ENCODE measurements at regions not wholly inside any gene's neighbourhood (a gene's known extent, or its start where the extent isn't known, plus 50 kb on each side); places are given as distances from the start of the nearest gene placed in this dataset.
"Not testable (repeated sequence)": the region's sequence is repeated elsewhere in the genome, so short reads cannot be mapped to it uniquely, and the experiment has no call there.

DNA sequence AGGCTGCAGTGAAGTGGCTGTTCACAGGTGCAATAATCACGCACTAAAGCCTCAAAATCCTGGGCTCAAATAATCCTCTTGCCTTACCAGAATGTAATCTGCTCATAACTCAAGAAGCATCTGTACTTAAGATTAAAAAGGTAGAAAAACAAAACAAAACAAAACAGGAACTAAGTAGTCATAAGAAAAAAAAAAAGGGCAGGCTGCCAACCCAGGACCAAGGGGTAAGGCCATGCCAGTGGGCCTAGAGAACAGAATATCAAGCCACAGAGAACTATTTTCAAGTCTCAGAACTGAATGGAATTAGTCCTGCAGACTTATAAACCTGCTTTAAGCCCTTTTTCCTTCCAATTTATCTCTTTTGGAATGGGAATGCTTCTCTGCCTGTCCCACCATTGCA lies 64.8 kb upstream of the TBC1D3K start:
- DNase-seq = no peak

DNA sequence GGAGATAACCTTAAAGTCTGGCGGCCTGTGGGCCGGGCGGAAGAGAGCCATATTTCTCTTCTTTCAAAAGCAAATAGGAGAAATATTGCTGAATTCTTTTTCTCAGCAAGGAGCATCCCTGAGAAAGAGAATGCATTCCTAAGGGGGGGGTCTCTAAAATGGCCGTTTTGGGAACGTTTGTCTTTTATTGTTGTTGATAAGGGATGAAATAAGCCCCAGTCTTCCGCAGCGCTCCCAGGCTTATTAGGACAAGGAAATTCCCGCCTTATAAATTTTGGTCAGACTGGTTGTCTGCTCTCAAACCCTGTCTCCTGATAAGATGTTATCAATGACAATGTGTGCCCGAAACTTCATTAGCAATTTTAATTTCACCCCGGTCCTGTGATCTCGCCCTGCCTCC lies 65.8 kb upstream of the TBC1D3K start:
- DNase-seq = not testable (repeated sequence)

GRCh38 chr17:37856245-37856644 lies 68.0 kb upstream of the TBC1D3K start:
- no peak for DNase-seq

DNA sequence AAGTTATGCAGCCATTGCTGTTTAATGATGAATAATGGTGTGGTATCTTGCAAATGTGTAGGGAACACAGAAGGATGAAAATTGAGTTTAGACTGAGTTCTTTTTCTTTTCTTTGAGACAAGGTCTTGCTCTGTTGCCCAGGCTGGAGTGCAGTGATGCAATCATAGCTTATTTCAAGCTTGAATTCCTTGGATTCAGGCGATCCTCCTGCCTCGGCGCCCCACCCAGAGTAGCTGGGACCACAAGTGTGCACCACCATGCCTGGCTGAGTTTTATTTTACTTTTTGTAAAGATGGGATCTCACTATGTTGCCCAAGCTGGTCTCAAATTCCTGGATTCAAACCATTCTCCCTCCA lies 74.6 kb upstream of the TBC1D3K start:
- no peak for DNase-seq

- DNase-seq = peak; percentile 22 to 67
Observed at GRCh38 chr17:37848690-37849616, 75.3 kb upstream of the TBC1D3K start.

- DNase-seq = no peak
Observed at GRCh38 chr17:37847811-37848331, 76.3 kb upstream of the TBC1D3K start.

DNA sequence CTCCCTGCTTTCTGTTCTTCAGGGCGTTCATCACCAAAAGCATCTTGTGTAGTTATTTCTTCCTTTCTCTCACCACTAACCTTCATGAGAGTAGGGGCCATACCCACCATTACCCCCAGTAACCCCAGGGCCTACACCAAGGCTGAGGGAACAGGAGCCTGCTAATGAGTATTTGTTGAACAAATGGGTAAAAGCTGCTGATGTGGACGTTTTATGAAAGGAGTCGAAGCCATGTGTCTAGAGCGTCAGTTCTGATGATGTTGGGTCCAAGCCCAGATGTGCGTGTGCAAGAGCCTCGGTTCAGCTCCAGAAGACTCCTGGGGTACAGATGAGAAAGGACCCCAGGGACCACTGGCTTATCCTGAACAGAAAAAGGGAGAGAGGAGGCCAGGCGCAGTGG lies 77.1 kb upstream of the TBC1D3K start:
- no peak for DNase-seq

- DNase-seq = no peak
Observed at GRCh38 chr17:37844977-37845293, 79.3 kb upstream of the TBC1D3K start.

DNA sequence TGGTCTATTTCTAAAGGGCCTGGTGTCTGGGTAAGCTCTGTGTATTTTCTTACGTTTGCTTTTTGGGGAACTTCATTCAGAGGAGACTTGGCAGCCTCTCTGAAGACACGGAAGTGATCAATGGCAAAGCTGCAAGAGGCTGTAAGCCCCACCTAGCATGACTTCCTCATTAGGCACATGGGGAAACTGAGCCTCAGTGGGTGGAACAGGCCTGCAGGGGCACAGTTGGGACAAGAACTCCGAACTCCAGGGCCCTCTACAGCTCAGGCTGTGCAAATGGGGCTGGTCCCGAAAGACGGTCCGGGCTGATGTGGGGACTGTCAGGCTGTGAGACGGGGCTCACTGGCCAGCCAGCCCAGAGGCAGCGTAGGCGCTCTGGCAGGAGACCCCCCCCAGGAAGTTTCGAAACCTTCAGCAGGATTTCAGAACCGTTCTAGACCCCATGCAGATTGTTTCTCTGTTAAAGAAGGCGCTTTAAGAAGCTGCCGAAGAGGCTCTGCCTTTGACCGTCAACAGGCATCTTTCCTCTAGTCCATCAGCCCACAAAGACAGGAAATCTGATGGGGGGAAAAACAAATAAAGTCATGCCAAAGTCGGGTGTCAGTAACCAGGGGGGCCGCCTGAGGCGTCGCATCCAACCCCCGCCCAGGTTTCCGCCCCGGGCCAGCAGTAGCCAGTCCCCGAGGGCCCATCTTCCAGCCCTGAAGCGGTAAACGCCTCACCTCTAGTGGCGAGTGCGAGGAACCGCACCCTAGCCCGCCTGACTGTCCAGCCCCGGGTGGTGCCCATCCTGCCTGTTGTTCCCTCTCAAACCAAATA lies 79.8 kb upstream of the TBC1D3K start:
- peak; percentile 73 to 78 for DNase-seq

DNA sequence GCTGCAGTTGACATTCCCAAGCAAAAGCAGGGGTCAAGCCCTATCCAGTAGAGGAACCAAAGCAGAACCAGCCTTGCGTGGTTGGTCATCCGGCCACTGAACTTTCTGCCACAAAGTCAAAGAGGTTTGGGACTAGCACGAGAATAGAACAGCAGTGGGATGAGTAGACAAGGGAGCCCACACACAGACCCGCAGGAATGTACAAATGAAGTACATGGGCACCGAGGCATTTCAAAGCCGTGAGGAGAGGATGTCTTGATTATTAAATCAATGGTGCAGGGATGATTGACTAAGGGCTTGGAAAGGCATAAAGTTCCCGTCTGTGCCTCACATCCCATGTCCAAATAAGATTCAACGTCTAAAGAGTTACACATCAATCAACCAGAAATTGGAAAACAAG lies 81.8 kb upstream of the TBC1D3K start:
- DNase-seq = no peak

GRCh38 chr17:37841232-37841631 lies 83.0 kb upstream of the TBC1D3K start:
- no peak for DNase-seq

- no peak for DNase-seq
Observed at GRCh38 chr17:37840576-37840975, 83.6 kb upstream of the TBC1D3K start.

GRCh38 chr17:37839196-37839978 lies 84.8 kb upstream of the TBC1D3K start:
- DNase-seq = no peak

- no peak for DNase-seq
Observed at GRCh38 chr17:37838276-37838675, 85.9 kb upstream of the TBC1D3K start.

- DNase-seq = no peak
Observed at GRCh38 chr17:37836593-37836992, 87.6 kb upstream of the TBC1D3K start.

DNA sequence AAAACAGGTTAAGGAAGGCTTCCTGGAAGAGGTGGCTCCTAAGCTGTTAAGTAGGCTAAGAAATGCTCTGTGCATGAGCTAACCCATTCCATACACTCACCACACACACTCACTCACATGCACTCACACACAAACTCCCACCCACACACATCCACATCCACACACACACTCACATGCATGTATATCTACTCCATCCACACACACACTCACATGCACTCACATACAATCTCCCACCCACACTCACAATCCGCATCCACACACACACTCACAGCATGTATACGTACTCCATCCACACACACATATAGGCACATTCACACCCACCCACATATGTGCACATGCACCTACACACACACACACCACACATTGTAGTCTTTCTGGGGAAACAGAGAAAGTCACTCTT lies 89.3 kb upstream of the HNF1B start:
- no peak for DNase-seq

- DNase-seq = peak in 1 of 2 donors; percentile 20
Observed at GRCh38 chr17:37833237-37833859, 88.5 kb upstream of the HNF1B start.

DNA sequence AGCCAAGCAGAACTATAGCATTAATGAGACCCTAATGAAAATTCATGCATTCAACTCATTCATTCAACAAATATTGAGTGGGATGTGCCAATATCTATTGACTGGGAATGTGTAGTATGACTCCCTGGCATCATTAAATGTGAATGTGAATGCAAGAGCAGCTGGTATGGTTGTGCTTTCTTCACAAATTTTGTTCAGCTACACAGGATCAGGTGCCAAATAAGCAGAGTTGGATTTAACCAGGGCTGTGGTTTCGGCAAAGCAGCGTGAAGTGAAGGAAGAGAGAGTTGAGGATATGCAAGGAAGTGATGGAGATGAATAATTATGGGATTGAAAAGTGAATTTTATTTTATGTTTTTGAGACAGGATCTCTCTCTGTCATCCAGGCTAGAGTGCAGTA lies 87.1 kb upstream of the HNF1B start:
- no peak for DNase-seq

DNA sequence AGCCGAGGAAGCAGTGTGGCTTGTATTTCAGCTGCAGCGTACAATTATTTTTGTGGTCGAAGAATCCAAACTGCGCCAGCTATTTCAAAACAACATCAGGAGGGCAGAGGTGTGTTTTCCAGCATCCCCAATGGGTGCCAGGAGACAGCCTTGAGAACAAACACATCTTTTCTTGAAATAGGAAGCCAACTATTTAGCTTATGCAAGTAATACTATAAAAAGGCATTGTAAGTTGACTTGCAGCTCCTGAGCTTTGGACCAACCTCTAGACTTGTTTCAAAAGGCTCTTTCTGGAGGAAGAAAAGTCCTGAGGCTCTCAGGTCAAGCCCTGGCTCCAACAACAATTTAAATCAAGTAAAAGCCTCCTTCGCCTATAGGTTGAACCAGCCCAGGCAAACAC lies 86.6 kb upstream of the HNF1B start:
- no peak for DNase-seq

GRCh38 chr17:37830151-37830993 lies 85.5 kb upstream of the HNF1B start:
- no peak for DNase-seq

GRCh38 chr17:37829592-37830123 lies 84.8 kb upstream of the HNF1B start:
- no peak for DNase-seq
